Brain microvascular endothelial cell (primary cell): ENCODE measurements at regions not wholly inside any gene's neighbourhood (a gene's known extent, or its start where the extent isn't known, plus 50 kb on each side); places are given as distances from the start of the nearest gene placed in this dataset.

Experiments used
- DNase-seq: peaks from one replicate; pipeline ENCODE4 v3.0.0-alpha.2; 2020
- H3K27ac ChIP-seq: fragments of 250-450 bp; sonication (Bioruptor Pico); 2 replicates; pipeline ENCODE4 v1.5.1; 2020; ENCODE audit warnings: mild to moderate bottlenecking, moderate library complexity
- H3K27me3 ChIP-seq: fragments of 250-450 bp; sonication (Bioruptor Pico); replicated peaks from 2 replicates; pipeline ENCODE4 v1.5.1; 2020; ENCODE audit warnings: mild to moderate bottlenecking
- H3K36me3 ChIP-seq: fragments of 250-450 bp; sonication (Bioruptor Pico); replicated peaks from 2 replicates; pipeline ENCODE4 v1.5.1; 2020; ENCODE audit warnings: mild to moderate bottlenecking
- H3K4me3 ChIP-seq: 2 replicates; pipeline ENCODE4 v1.5.1; 2011; ENCODE audit warnings: low read depth, mild to moderate bottlenecking, control low read depth, low read length, moderate library complexity
- in situ Hi-C: cut with HindIII; loops from 2 replicates; pipeline ENCODE4 v1.10.0; 2017; ENCODE audit warnings: low sequenced_read_pairs, low pct_ligation_motif_present
- TF ChIP-seq, protein P1 (sequence below): IDR thresholded peaks from 2 replicates; pipeline ENCODE4 v1.5.1; 2011; ENCODE audit warnings: low read depth, mild to moderate bottlenecking, moderate library complexity, low read length, control low read depth, inconsistent platforms; ENCODE audit errors: missing control alignments

DNA sequence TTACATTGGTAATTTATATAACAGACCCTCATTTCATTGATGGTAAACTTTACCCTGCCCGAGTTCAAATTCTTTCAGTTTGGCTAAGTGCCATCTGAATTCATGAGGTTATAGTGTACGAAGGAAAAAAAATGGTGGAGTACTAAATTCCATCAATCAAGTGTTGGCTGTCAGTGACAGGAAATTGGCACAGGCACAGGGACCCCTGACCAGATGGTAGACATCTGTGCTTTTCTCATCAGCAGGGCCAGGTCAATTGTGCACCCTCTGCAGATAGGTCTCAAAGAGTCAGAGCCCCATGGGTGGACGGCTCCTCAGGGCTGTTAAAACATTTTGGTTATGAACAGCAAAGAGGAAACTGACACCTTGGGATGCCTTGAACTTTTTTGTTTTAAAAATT is 439.2 kb downstream of the SETBP1 start:
- no peak for DNase-seq
- TF ChIP-seq, protein P1, sequence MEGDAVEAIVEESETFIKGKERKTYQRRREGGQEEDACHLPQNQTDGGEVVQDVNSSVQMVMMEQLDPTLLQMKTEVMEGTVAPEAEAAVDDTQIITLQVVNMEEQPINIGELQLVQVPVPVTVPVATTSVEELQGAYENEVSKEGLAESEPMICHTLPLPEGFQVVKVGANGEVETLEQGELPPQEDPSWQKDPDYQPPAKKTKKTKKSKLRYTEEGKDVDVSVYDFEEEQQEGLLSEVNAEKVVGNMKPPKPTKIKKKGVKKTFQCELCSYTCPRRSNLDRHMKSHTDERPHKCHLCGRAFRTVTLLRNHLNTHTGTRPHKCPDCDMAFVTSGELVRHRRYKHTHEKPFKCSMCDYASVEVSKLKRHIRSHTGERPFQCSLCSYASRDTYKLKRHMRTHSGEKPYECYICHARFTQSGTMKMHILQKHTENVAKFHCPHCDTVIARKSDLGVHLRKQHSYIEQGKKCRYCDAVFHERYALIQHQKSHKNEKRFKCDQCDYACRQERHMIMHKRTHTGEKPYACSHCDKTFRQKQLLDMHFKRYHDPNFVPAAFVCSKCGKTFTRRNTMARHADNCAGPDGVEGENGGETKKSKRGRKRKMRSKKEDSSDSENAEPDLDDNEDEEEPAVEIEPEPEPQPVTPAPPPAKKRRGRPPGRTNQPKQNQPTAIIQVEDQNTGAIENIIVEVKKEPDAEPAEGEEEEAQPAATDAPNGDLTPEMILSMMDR, result no peak
- in situ Hi-C loops, result no loop called here
- Histone ChIP-seq H3K36me3 (no peaks in the 10 kb centered on the region), H3K4me3 (no peak overlapping the region), H3K27ac (no peak overlapping the region), H3K27me3 (no peaks in the 10 kb centered on the region)

DNA sequence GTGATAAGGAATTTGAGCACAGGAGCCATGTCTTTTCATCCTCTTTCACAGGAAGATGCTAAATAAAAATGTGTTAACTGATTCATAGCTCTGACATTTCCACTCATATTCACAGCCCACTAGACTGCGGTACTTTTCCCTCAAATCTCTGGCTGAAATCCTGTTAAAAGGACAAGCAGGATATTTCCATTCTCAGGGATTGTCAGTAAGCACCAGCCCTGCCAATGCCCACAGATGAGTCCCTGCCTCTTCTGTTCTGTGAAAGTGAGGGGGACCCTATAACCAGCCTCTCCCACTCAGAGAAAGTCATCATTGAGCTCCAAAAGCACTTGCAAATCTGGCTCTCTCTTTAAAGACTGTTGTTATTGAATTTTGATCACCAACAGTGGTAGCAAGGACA is 440.5 kb downstream of the SETBP1 start:
- in situ Hi-C loops, result no loop called here
- H3K27ac ChIP-seq, result no peak overlapping the region
- DNase-seq, result no peak
- no peaks in the 10 kb centered on the region for H3K27me3 ChIP-seq
- no peak overlapping the region for H3K4me3 ChIP-seq
- no peaks in the 10 kb centered on the region for H3K36me3 ChIP-seq
- TF ChIP-seq, protein P1, result no peak

DNA sequence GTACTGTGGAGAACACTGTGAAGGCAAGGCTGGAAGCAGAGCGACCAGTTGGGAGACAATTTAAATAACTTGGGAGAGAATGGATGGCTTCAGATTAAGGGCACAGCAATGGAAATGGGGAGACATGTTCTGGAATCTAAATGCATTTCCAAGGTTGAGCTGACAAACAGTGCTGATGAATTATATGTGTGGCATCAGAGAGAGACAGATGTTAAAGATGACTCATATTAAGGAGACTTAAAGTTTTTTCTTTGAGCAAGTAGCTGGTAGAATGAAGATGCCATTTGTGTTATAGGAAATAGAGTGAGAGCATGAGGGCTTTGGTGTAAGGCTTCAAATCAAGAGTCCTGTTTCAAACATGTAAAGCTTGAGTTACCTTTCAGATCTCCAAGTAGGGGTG is 441.8 kb downstream of the SETBP1 start:
- TF ChIP-seq, protein P1, result no peak
- no peak overlapping the region for H3K4me3 ChIP-seq
- DNase-seq, result no peak
- in situ Hi-C loops, result no loop called here
- no peaks in the 10 kb centered on the region for H3K36me3 ChIP-seq
- no peaks in the 10 kb centered on the region for H3K27me3 ChIP-seq
- H3K27ac ChIP-seq, result no peak overlapping the region

DNA sequence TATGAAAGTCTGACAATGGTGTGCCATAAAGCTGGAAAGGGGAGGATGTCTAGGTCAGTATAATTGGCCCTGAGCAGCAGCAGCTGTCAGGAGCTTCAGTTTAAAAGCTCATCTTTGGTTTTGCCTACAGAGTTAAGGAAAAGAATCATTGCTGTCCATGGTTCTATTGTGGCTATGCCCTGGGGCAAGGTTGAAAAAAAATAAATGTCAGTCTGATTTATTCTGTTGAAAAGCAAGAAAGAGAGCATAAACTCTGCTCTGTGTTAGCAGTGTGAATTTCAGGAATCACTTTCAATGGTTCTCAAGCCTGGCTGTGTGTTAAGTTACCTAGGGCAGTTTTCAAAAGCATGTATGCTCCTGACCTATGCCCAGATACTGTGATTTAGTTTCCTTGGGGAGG is 446.7 kb downstream of the SETBP1 start:
- in situ Hi-C loops, result no loop called here
- TF ChIP-seq, protein P1, result no peak
- Histone ChIP-seq H3K27ac (no peak overlapping the region), H3K4me3 (no peak overlapping the region), H3K36me3 (no peaks in the 10 kb centered on the region), H3K27me3 (no peaks in the 10 kb centered on the region)
- no peak for DNase-seq

DNA sequence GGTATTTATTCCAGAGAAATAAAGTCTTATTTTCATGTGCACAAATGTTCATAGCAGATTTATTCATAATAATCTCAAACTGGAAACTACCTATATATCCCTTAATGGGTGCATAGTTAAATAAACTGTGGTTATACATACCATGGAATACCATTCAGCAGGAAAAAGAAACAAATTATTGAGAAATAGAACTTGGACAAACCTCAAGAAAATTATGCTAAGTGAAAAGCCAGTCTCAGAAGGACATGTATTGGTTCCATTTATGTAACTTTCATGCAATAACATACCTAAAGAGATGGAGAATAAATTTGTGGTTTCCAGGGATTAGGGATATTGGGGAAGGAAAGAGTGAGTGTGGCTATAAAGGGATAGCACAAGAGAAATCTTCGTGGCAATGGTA is 452.6 kb downstream of the SETBP1 start:
- no peak overlapping the region for H3K4me3 ChIP-seq
- no peaks in the 10 kb centered on the region for H3K27me3 ChIP-seq
- TF ChIP-seq, protein P1, result no peak
- H3K27ac ChIP-seq, result no peak overlapping the region
- DNase-seq, result no peak
- in situ Hi-C loops, result no loop called here
- no peaks in the 10 kb centered on the region for H3K36me3 ChIP-seq

DNA sequence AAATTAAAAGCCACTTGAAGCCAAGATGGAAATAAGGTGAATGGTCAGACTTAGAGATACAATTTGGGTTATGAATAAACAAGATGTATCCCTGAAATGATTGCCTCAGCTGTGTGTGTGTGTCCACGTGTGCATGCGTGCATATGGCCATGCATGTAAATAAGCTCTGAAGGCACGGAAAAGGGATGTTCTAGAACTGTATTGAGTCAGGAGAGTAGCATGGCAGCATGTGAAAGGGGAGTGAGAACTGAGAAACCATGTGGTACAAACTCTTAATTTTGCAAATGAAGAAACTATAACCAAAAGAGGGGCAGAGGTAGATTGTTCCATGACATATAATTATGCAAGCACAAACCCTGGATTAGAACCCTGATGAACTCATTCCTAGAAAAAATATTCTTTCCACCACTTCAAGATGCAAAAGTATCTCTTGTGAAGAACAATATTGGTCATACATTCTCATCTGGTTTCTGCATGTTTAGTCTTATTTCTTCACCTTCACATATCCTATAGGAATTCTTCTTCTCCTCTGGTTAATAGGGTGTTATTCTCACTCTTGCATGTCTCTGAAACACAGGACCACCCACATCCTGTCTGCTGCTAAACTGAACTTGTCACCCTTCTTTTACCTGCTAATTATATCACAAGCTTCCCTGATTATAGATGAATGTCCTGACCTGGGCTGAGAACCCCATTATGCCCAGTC is 455.8 kb downstream of the SETBP1 start:
- no peak for DNase-seq
- TF ChIP-seq, protein P1, result no peak
- Histone ChIP-seq H3K36me3 (no peaks in the 10 kb centered on the region), H3K27me3 (no peaks in the 10 kb centered on the region), H3K4me3 (no peak overlapping the region), H3K27ac (no peak overlapping the region)
- in situ Hi-C loops, result no loop called here
